ENCODE measurements at regions not wholly inside any gene's neighbourhood (a gene's known extent, or its start where the extent isn't known, plus 50 kb on each side); places are given as distances from the start of the nearest gene placed in this dataset.

GRCh38 chr4:189305500-189305899 is 635.2 kb upstream of the FRG1 start:
- DNase-seq = no peak

- DNase-seq = no peak
Observed at GRCh38 chr4:189311251-189311650, 629.4 kb upstream of the FRG1 start.

GRCh38 chr4:189313064-189313463 is 627.6 kb upstream of the FRG1 start:
- no peak for DNase-seq

GRCh38 chr4:189313861-189314513 is 626.7 kb upstream of the FRG1 start:
- DNase-seq = no peak

- DNase-seq = no peak
Observed at GRCh38 chr4:189322426-189322825, 618.2 kb upstream of the FRG1 start.

GRCh38 chr4:189341881-189342280 is 598.8 kb upstream of the FRG1 start:
- DNase-seq = no peak

GRCh38 chr4:189355590-189355989 is 585.1 kb upstream of the FRG1 start:
- no peak for DNase-seq

GRCh38 chr4:189362364-189362763 is 578.3 kb upstream of the FRG1 start:
- no peak for DNase-seq

GRCh38 chr4:189364032-189364449 is 576.6 kb upstream of the FRG1 start:
- DNase-seq = no peak

GRCh38 chr4:189365451-189365850 is 575.2 kb upstream of the FRG1 start:
- DNase-seq = no peak

- no peak for DNase-seq
Observed at GRCh38 chr4:189367832-189368231, 572.8 kb upstream of the FRG1 start.

GRCh38 chr4:189374176-189374575 is 566.5 kb upstream of the FRG1 start:
- no peak for DNase-seq

GRCh38 chr4:189376901-189377300 is 563.8 kb upstream of the FRG1 start:
- no peak for DNase-seq

GRCh38 chr4:189377569-189377968 is 563.1 kb upstream of the FRG1 start:
- no peak for DNase-seq

GRCh38 chr4:189385098-189385497 is 555.6 kb upstream of the FRG1 start:
- no peak for DNase-seq

- DNase-seq = no peak
Observed at GRCh38 chr4:189385579-189385978, 555.1 kb upstream of the FRG1 start.

GRCh38 chr4:189396435-189396834 is 544.2 kb upstream of the FRG1 start:
- DNase-seq = no peak

- DNase-seq = no peak
Observed at GRCh38 chr4:189404271-189404670, 536.4 kb upstream of the FRG1 start.

- no peak for DNase-seq
Observed at GRCh38 chr4:189409158-189409557, 531.5 kb upstream of the FRG1 start.

- no peak for DNase-seq
Observed at GRCh38 chr4:189414021-189414420, 526.7 kb upstream of the FRG1 start.

GRCh38 chr4:189420572-189420971 is 520.1 kb upstream of the FRG1 start:
- no peak for DNase-seq

- no peak for DNase-seq
Observed at GRCh38 chr4:189436207-189436606, 504.5 kb upstream of the FRG1 start.

- no peak for DNase-seq
Observed at GRCh38 chr4:189440716-189441115, 500.0 kb upstream of the FRG1 start.

- DNase-seq = no peak
Observed at GRCh38 chr4:189443341-189443740, 497.3 kb upstream of the FRG1 start.

GRCh38 chr4:189445613-189446012 is 495.1 kb upstream of the FRG1 start:
- no peak for DNase-seq

- DNase-seq = no peak
Observed at GRCh38 chr4:189463734-189464133, 476.9 kb upstream of the FRG1 start.
